Activated naive CD4-positive, alpha-beta T cell treated with anti-CD3 and anti-CD28 coated beads, Interleukin-2, amount 50 U/mL, for 72 hours (primary cell): ENCODE measurements at regions not wholly inside any gene's neighbourhood (a gene's known extent, or its start where the extent isn't known, plus 50 kb on each side); places are given as distances from the start of the nearest gene placed in this dataset.

Experiments used
- ATAC-seq, 2 donors: fragments of 150-1000 bp; cut with Tn5 transposase; 2 replicates each; pipeline ENCODE4 v1.10.0; 2021; ENCODE audit warnings: mild to moderate bottlenecking in 2 of 2, moderate library complexity in 2 of 2
- DNase-seq, 2 donors: peaks; one replicate each; pipeline ENCODE4 v3.0.0; 2021 to 2022; ENCODE audit warnings: low spot score in 2 of 2
- H3K27ac Mint-ChIP-seq, 2 donors: one replicate each; pipeline ENCODE4 v1.8.0; 2022; ENCODE audit warnings: mild to moderate bottlenecking in 2 of 2, mixed read lengths in 2 of 2
- H3K36me3 Mint-ChIP-seq, 2 donors: one replicate each; pipeline ENCODE4 v1.8.0; 2022; ENCODE audit warnings: mixed read lengths in 2 of 2
- H3K9me3 Mint-ChIP-seq, 2 donors: one replicate each; pipeline ENCODE4 v1.8.0; 2022; ENCODE audit warnings: mixed read lengths in 2 of 2

GRCh38 chr2:16312771-16313170 lies 352.9 kb downstream of the CYRIA start:
- DNase-seq (no peak), ATAC-seq (no peak)
- Mint-ChIP-seq H3K9me3 (no peaks in the 10 kb centered on the region), H3K27ac (no peak overlapping the region), H3K36me3 (no peaks in the 10 kb centered on the region)

GRCh38 chr2:16311521-16312440 lies 353.9 kb downstream of the CYRIA start:
- no peaks in the 10 kb centered on the region for H3K36me3 Mint-ChIP-seq
- H3K9me3 Mint-ChIP-seq = no peaks in the 10 kb centered on the region
- DNase-seq (no peak), ATAC-seq (no peak)
- H3K27ac Mint-ChIP-seq = no peak overlapping the region

- no peaks in the 10 kb centered on the region for H3K36me3 Mint-ChIP-seq
- ATAC-seq (no peak), DNase-seq (no peak)
- H3K9me3 Mint-ChIP-seq = no peaks in the 10 kb centered on the region
- no peak overlapping the region for H3K27ac Mint-ChIP-seq
Observed at GRCh38 chr2:16308816-16309215, 356.8 kb downstream of the CYRIA start.

GRCh38 chr2:16304876-16305590 lies 360.6 kb downstream of the CYRIA start:
- H3K9me3 Mint-ChIP-seq = no peaks in the 10 kb centered on the region
- no peaks in the 10 kb centered on the region for H3K36me3 Mint-ChIP-seq
- ATAC-seq (no peak), DNase-seq (no peak)
- H3K27ac Mint-ChIP-seq = no peak overlapping the region

- H3K9me3 Mint-ChIP-seq = no peaks in the 10 kb centered on the region
- ATAC-seq = no peak
- no peaks in the 10 kb centered on the region for H3K36me3 Mint-ChIP-seq
- DNase-seq = no peak
- no peak overlapping the region for H3K27ac Mint-ChIP-seq
Observed at GRCh38 chr2:16303761-16304160, 361.9 kb downstream of the CYRIA start.

- DNase-seq (no peak), ATAC-seq (no peak)
- no peaks in the 10 kb centered on the region for H3K36me3 Mint-ChIP-seq
- no peaks in the 10 kb centered on the region for H3K9me3 Mint-ChIP-seq
- H3K27ac Mint-ChIP-seq = no peak overlapping the region
Observed at GRCh38 chr2:16303273-16303577, 362.4 kb downstream of the CYRIA start.

GRCh38 chr2:16302431-16303272 lies 362.3 kb downstream of the MYCN start:
- DNase-seq = no peak
- no peaks in the 10 kb centered on the region for H3K36me3 Mint-ChIP-seq
- no peak for ATAC-seq
- H3K9me3 Mint-ChIP-seq = no peaks in the 10 kb centered on the region
- no peak overlapping the region for H3K27ac Mint-ChIP-seq

- Mint-ChIP-seq H3K9me3 (no peaks in the 10 kb centered on the region), H3K36me3 (no peaks in the 10 kb centered on the region)
- no peak for ATAC-seq
Observed at GRCh38 chr2:16301961-16302360, 361.6 kb downstream of the MYCN start.

GRCh38 chr2:16298866-16299265 lies 358.5 kb downstream of the MYCN start:
- Mint-ChIP-seq H3K27ac (no peak overlapping the region), H3K36me3 (no peaks in the 10 kb centered on the region), H3K9me3 (peaks cover 0 to 4% of the 10 kb centered on the region in 2 donors)
- ATAC-seq (no peak), DNase-seq (no peak)

More at GRCh38 chr2:16301961-16302360, 361.6 kb downstream of the MYCN start:
- DNase-seq = no peak
- H3K27ac Mint-ChIP-seq = no peak overlapping the region

- Mint-ChIP-seq H3K9me3 (peaks cover 0 to 4% of the 10 kb centered on the region in 2 donors), H3K36me3 (no peaks in the 10 kb centered on the region), H3K27ac (no peak overlapping the region)
- DNase-seq (no peak), ATAC-seq (no peak)
Observed at GRCh38 chr2:16296331-16297250, 356.2 kb downstream of the MYCN start.

GRCh38 chr2:16296038-16296290 lies 355.6 kb downstream of the MYCN start:
- Mint-ChIP-seq H3K27ac (no peak overlapping the region), H3K9me3 (peaks cover 0 to 4% of the 10 kb centered on the region in 2 donors), H3K36me3 (no peaks in the 10 kb centered on the region)
- ATAC-seq = no peak
- DNase-seq = no peak

- Mint-ChIP-seq H3K27ac (no peak overlapping the region), H3K36me3 (no peaks in the 10 kb centered on the region), H3K9me3 (peaks cover 0 to 4% of the 10 kb centered on the region in 2 donors)
- DNase-seq (no peak), ATAC-seq (no peak)
Observed at GRCh38 chr2:16294791-16295190, 354.4 kb downstream of the MYCN start.

- H3K9me3 Mint-ChIP-seq = peaks cover 0 to 4% of the 10 kb centered on the region in 2 donors
- H3K36me3 Mint-ChIP-seq = no peaks in the 10 kb centered on the region
- no peak overlapping the region for H3K27ac Mint-ChIP-seq
- ATAC-seq (no peak), DNase-seq (no peak)
Observed at GRCh38 chr2:16293871-16294270, 353.5 kb downstream of the MYCN start.

- Mint-ChIP-seq H3K9me3 (peaks cover 0 to 4% of the 10 kb centered on the region in 2 donors), H3K36me3 (no peaks in the 10 kb centered on the region)
Observed at GRCh38 chr2:16293398-16293797, 353.0 kb downstream of the MYCN start.

GRCh38 chr2:16291731-16292550 lies 351.6 kb downstream of the MYCN start:
- Mint-ChIP-seq H3K9me3 (peaks cover 0 to 4% of the 10 kb centered on the region in 2 donors), H3K36me3 (no peaks in the 10 kb centered on the region), H3K27ac (no peak overlapping the region)
- ATAC-seq = no peak
- no peak for DNase-seq

More at GRCh38 chr2:16293398-16293797, 353.0 kb downstream of the MYCN start:
- no peak for ATAC-seq
- no peak for DNase-seq
- no peak overlapping the region for H3K27ac Mint-ChIP-seq
